Suprapubic skin (tissue), 4 donors: ENCODE measurements at regions not wholly inside any gene's neighbourhood (a gene's known extent, or its start where the extent isn't known, plus 50 kb on each side); places are given as distances from the start of the nearest gene placed in this dataset.

Experiments used
- DNase-seq, 2 donors: peaks; one replicate each; pipeline ENCODE4 v3.0.0-alpha.2; 2019; ENCODE audit warnings: low spot score in 2 of 2
- H3K27ac ChIP-seq: fragments of 200-600 bp; sonication (generic); one replicate; pipeline ENCODE4 v1.5.1; 2019
- H3K27me3 ChIP-seq: fragments of 200-600 bp; sonication (generic); one replicate; pipeline ENCODE4 v1.5.1; 2019
- H3K36me3 ChIP-seq: fragments of 200-600 bp; sonication (generic); one replicate; pipeline ENCODE4 v1.5.1; 2019
- H3K4me1 ChIP-seq: fragments of 200-600 bp; sonication (generic); one replicate; pipeline ENCODE4 v1.5.1; 2019
- H3K4me3 ChIP-seq: fragments of 200-600 bp; sonication (generic); one replicate; pipeline ENCODE4 v1.5.1; 2019; ENCODE audit warnings: mild to moderate bottlenecking
- H3K9me3 ChIP-seq: fragments of 200-600 bp; sonication (generic); one replicate; pipeline ENCODE4 v1.5.1; 2019
- CTCF ChIP-seq, 2 donors: fragments of 200-600 bp in 1 of 2; fragments of 450-650 bp in 1 of 2; sonication (generic) in 1 of 2; IDR thresholded peaks; one replicate each; pipeline ENCODE4 v1.5.1; 2016 to 2019; ENCODE audit warnings: antibody characterized with exemption in 2 of 2, mild to moderate bottlenecking in 1 of 2, moderate library complexity in 1 of 2
- EP300 ChIP-seq: sonication (generic); formaldehyde crosslinking; IDR thresholded peaks from one replicate; pipeline ENCODE4 v1.6.1; 2017; ENCODE audit warnings: antibody characterized with exemption
- POLR2A ChIP-seq, 2 donors: fragments of 450-650 bp; IDR thresholded peaks; one replicate each; pipeline ENCODE4 v1.6.1; 2017; ENCODE audit warnings: antibody characterized with exemption in 2 of 2, mild to moderate bottlenecking in 2 of 2, moderate library complexity in 2 of 2
- POLR2AphosphoS5 ChIP-seq, 3 donors: sonication (generic); formaldehyde crosslinking; IDR thresholded peaks; one replicate each; pipeline ENCODE4 v1.6.1; 2017; ENCODE audit warnings: antibody characterized with exemption in 3 of 3
- WGBS: methylation state at CpG from one replicate; pipeline ENCODE4 v1.1.5; 2018; 5-methylcytosine and 5-hydroxymethylcytosine counted together

- no peak overlapping the region for H3K27ac ChIP-seq
- H3K9me3 ChIP-seq, result no peaks in the 10 kb centered on the region
- no peaks in the 10 kb centered on the region for H3K36me3 ChIP-seq
- TF ChIP-seq EP300, result no peak
- TF ChIP-seq CTCF (IDR thresholded peaks at IDR 0.05), result no peak
- no peak for TF ChIP-seq POLR2A (IDR thresholded peaks at IDR 0.05)
- TF ChIP-seq POLR2AphosphoS5 (IDR thresholded peaks at IDR 0.05), result no peak
- no peak for DNase-seq
- peaks cover 10% of the 10 kb centered on the region for H3K4me1 ChIP-seq
- 69% methylated on average over 3 of the region's 3 CpGs for WGBS
- H3K27me3 ChIP-seq, result no peaks in the 10 kb centered on the region
- H3K4me3 ChIP-seq, result no peak overlapping the region
Measured at GRCh38 chr9:107585465-107585864, 95.9 kb upstream of the KLF4 start.

- TF ChIP-seq CTCF (IDR thresholded peaks at IDR 0.05) (no peak), EP300 (no peak), POLR2AphosphoS5 (IDR thresholded peaks at IDR 0.05) (no peak)
- H3K4me1 ChIP-seq, result peaks cover 10% of the 10 kb centered on the region
- DNase-seq, result no peak
- no peaks in the 10 kb centered on the region for H3K27me3 ChIP-seq
- WGBS, result 73% methylated on average over 1 of the region's 1 CpG
- no peak overlapping the region for H3K27ac ChIP-seq
- H3K4me3 ChIP-seq, result no peak overlapping the region
- H3K9me3 ChIP-seq, result no peaks in the 10 kb centered on the region
- no peaks in the 10 kb centered on the region for H3K36me3 ChIP-seq
Measured at GRCh38 chr9:107584944-107585343, 95.4 kb upstream of the KLF4 start.

GRCh38 chr9:107584186-107584585, 94.6 kb upstream of the KLF4 start:
- H3K4me1 ChIP-seq, result peaks cover 10% of the 10 kb centered on the region
- WGBS, result 84% methylated on average over 5 of the region's 5 CpGs
- no peaks in the 10 kb centered on the region for H3K9me3 ChIP-seq
- no peaks in the 10 kb centered on the region for H3K27me3 ChIP-seq
- no peak for DNase-seq
- TF ChIP-seq POLR2AphosphoS5 (IDR thresholded peaks at IDR 0.05) (no peak), EP300 (no peak), POLR2A (IDR thresholded peaks at IDR 0.05) (no peak), CTCF (IDR thresholded peaks at IDR 0.05) (no peak)
- no peak overlapping the region for H3K4me3 ChIP-seq
- no peaks in the 10 kb centered on the region for H3K36me3 ChIP-seq
- no peak overlapping the region for H3K27ac ChIP-seq

- 67% methylated on average over 5 of the region's 5 CpGs for WGBS
- no peaks in the 10 kb centered on the region for H3K4me1 ChIP-seq
Measured at GRCh38 chr9:107577140-107577776, 87.7 kb upstream of the KLF4 start.

GRCh38 chr9:107571148-107571547, 81.6 kb upstream of the KLF4 start:
- H3K9me3 ChIP-seq, result no peaks in the 10 kb centered on the region
- H3K36me3 ChIP-seq, result no peaks in the 10 kb centered on the region
- H3K27me3 ChIP-seq, result no peaks in the 10 kb centered on the region
- H3K4me3 ChIP-seq, result no peak overlapping the region
- no peak overlapping the region for H3K27ac ChIP-seq
- DNase-seq, result no peak
- 76% methylated on average over 1 of the region's 1 CpG for WGBS
- TF ChIP-seq CTCF (IDR thresholded peaks at IDR 0.05) (no peak), POLR2AphosphoS5 (IDR thresholded peaks at IDR 0.05) (no peak), POLR2A (IDR thresholded peaks at IDR 0.05) (no peak), EP300 (no peak)
- no peaks in the 10 kb centered on the region for H3K4me1 ChIP-seq

More at GRCh38 chr9:107577140-107577776, 87.7 kb upstream of the KLF4 start:
- Histone ChIP-seq H3K4me3 (no peak overlapping the region), H3K27me3 (no peaks in the 10 kb centered on the region), H3K36me3 (no peaks in the 10 kb centered on the region), H3K27ac (no peak overlapping the region), H3K9me3 (no peaks in the 10 kb centered on the region)
- TF ChIP-seq POLR2AphosphoS5 (IDR thresholded peaks at IDR 0.05), result no peak
- no peak for TF ChIP-seq EP300
- no peak for TF ChIP-seq POLR2A (IDR thresholded peaks at IDR 0.05)
- TF ChIP-seq CTCF (IDR thresholded peaks at IDR 0.05), result no peak
- no peak for DNase-seq
